GM13977 (cell line): ENCODE measurements at regions not wholly inside any gene's neighbourhood (a gene's known extent, or its start where the extent isn't known, plus 50 kb on each side); places are given as distances from the start of the nearest gene placed in this dataset.
"Not testable (repeated sequence)": the region's sequence is repeated elsewhere in the genome, so short reads cannot be mapped to it uniquely, and the experiment has no call there.

ENCODE experiments used
- DNase-seq: peaks from one replicate; pipeline ENCODE4 v3.0.0; 2012; ENCODE audit warnings: low spot score
- in situ Hi-C: fragments of 300-500 bp; cut with MboI; formaldehyde crosslinking; loops from one replicate; pipeline ENCODE4 v1.12.0; 2022; ENCODE audit warnings: low sequenced_read_pairs, low pct_unique_long_range_greater_than_20kb, mixed read lengths, inconsistent platforms; ENCODE audit not compliant: unreplicated experiment
- TF ChIP-seq, protein P1 (sequence below): IDR thresholded peaks from 2 replicates; pipeline ENCODE4 v1.5.1; 2012; ENCODE audit warnings: mild to moderate bottlenecking, control low read depth; ENCODE audit not compliant: insufficient read depth; ENCODE audit errors: extremely low read depth, missing control alignments

- no peak for DNase-seq
- in situ Hi-C loops = no loop called here
- TF ChIP-seq, protein P1, sequence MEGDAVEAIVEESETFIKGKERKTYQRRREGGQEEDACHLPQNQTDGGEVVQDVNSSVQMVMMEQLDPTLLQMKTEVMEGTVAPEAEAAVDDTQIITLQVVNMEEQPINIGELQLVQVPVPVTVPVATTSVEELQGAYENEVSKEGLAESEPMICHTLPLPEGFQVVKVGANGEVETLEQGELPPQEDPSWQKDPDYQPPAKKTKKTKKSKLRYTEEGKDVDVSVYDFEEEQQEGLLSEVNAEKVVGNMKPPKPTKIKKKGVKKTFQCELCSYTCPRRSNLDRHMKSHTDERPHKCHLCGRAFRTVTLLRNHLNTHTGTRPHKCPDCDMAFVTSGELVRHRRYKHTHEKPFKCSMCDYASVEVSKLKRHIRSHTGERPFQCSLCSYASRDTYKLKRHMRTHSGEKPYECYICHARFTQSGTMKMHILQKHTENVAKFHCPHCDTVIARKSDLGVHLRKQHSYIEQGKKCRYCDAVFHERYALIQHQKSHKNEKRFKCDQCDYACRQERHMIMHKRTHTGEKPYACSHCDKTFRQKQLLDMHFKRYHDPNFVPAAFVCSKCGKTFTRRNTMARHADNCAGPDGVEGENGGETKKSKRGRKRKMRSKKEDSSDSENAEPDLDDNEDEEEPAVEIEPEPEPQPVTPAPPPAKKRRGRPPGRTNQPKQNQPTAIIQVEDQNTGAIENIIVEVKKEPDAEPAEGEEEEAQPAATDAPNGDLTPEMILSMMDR = no peak
Measured at GRCh38 chrX:65331371-65331770, 203.2 kb downstream of the LAS1L start.

DNA sequence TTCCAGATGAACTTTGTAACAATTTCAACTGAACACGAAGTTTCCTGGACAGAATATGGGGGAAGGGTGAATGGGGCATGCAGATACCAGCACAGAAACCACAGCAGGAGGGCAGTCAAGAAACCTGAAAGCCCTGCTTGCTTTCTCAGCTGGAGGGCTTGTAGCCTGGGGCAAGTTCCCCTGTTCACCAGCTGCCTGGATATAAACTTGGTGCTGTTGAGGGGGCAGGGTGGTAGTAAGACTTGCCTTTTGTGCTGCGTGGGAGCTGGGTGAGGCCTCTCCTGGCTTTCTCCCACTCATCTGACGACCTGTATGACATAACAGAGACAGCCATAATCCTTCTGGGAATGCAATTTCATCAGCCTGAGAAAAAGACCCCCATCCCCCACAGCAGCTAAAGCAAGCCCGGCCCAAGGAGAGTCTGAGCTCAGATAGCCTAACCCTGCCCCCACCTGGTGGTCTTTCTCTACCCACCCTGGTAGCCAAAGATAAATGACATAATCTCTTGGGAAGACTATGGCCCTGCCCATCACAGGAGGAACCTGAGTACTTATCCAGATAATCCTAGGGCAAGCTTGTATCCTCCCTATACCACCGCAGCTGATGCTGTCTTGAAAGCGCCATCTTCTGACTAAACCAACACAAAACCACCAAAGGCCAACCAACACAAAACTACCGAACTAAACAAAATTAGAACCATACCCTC is 234.3 kb downstream of the LAS1L start:
- no peak for DNase-seq
- TF ChIP-seq, protein P1 = no peak
- in situ Hi-C loops = no loop called here

DNA sequence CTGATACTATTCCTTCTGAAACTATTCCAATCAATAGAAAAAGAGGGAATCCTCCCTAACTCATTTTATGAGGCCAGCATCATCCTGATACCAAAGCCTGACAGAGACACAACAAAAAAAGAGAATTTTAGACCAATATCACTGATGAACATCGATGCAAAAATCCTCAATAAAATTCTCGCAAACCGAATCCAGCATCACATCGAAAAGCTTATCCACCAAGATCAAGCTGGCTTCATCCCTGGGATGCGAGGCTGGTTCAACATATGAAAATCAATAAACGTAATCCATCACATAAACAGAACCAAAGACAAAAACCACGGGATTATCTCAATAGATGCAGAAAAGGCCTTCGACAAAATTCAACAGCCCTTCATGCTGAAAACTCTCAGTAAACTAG is 251.7 kb downstream of the LAS1L start:
- in situ Hi-C loops, DNase-seq: not testable (repeated sequence)

DNA sequence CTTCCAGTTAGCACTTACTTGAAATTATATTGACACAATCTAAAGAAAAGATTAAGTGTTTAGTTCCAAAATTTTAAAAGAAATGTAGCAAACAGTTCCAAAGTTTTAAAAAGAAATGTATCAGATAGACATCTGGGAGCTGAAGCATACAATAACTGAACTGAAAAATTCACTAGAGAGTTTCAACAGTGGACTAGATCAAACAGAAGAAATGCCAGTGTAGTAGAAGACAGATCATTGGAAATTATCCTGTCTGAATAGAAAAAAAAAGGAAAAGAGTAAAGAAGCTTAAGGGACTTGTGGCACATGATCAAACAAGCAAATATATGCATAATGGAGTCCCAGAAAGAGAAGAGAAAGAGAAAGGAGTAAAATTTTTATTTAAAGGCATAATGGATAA is 261.4 kb downstream of the LAS1L start:
- in situ Hi-C loops = no loop called here
- TF ChIP-seq, protein P1 = no peak

GRCh38 chrX:65266482-65266881 is 268.1 kb downstream of the LAS1L start:
- no peak for DNase-seq
- TF ChIP-seq, protein P1 = no peak
- in situ Hi-C loops = no loop called here

More for the DNA sequence above, 261.4 kb downstream of the LAS1L start:
- DNase-seq = no peak

- in situ Hi-C loops = no loop called here
Measured at GRCh38 chrX:65253817-65254216, 277.6 kb upstream of the ZC4H2 start.

DNA sequence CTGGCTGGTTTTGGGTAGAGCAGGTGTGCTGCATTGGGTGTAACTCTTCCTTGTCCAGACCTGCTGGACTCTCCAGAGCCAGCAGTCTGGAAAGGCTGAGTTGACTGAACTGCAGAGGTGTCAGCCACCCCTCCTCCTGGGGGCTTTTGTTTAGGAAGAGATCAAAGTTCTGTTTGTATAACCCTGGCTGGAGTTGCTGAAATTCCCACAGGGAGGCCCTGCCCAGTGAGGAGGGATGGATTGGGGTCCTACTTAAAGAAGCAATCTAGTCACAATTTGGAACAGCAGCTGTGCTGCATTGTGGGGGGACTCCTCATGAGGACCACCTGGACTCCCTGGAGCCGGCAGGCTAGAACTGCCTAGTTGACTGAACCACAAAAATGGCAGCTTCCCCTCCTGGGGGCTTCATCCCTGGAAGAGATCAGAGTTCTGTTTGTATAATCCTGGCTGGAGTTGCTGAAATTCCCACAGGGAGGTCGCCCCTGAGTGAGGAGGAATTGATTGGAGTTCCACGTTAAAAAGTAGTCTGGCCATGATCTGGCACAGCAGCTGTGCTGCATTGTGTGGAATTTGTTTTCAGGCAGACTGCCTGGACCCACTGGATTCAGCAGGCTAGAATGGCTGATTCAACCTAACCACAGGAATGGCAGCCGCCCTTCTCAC is 264.9 kb upstream of the ZC4H2 start:
- no peak for DNase-seq
- in situ Hi-C loops = no loop called here
- TF ChIP-seq, protein P1 = no peak

More at GRCh38 chrX:65253817-65254216, 277.6 kb upstream of the ZC4H2 start:
- DNase-seq = no peak
- TF ChIP-seq, protein P1 = no peak
